GM21360 (cell line): ENCODE measurements at regions not wholly inside any gene's neighbourhood (a gene's known extent, or its start where the extent isn't known, plus 50 kb on each side); places are given as distances from the start of the nearest gene placed in this dataset.

Source experiments
- ATAC-seq: cut with Tn5 transposase; IDR thresholded peaks from one replicate; pipeline ENCODE4 v1.9.1; 2021; ENCODE audit warnings: mild to moderate bottlenecking, moderate library complexity; ENCODE audit not compliant: unreplicated experiment

DNA sequence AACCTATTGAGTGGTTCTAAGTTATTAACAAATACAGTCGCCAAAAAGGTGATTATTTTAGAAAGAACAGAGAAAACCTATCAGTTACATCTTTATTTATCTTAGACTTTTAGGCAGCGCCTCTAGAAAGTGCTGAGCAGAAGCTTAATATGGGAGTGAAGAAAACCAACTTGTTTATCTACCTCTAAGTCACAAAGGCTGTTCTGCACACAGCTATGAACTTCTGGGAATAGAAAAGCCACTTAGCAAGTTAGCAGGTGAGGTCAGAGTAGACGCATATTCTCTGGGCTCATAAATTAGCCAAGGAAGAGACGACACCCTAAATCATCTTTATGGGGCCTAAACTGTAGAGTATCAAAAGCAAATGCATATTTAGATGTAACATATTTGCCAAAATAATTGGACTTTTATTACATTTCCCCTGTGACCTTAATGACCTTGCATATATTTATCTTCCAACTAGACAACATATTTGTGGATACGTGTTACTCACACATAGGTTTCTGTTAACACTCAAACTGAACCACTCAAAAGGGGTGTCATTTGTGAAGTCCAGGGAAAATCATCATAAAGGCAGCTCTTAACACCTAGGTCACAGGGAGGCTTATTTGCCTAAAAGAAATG lies 267.1 kb downstream of the ADGB start:
- ATAC-seq: no peak

DNA sequence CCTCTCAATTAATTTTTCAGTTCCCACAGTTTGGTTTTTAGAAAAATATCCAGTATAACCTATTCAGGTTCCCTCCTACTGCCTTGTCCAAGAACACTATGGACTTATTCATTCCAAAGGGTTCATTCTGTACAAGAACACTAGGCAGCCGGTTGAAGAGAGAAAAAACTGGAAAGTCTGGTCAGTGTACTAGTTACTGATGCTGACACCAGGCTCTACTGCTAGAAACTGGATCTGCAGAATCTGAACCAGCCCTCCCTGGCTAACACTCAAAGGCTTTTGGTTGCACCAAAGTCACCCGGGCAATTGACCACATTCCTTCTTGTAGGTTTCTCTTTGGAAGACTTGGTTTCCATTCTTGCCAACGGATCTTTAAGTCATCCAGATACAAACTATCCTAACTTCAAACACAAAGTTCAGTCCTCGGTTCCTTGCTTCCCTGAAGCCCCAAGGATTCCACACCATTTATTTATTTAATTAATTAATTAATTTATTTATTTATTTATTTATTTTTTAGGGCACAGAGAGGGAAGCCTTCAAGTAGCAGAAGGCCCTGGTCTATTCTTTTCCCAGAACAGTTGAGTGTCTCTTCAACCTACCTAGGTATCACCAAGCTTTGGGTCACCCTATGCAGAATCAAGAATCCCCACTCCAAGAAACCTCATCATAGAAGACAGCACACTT lies 268.1 kb downstream of the ADGB start:
- no peak for ATAC-seq

- ATAC-seq: no peak
Measured at GRCh38 chr6:146868671-146869209, 270.0 kb downstream of the ADGB start.

- ATAC-seq: peak; percentile 73
Measured at GRCh38 chr6:146870760-146871159, 272.0 kb downstream of the ADGB start.

GRCh38 chr6:146871611-146872425 lies 273.0 kb downstream of the ADGB start:
- ATAC-seq: no peak

- no peak for ATAC-seq
Measured at GRCh38 chr6:146872426-146872785, 273.6 kb downstream of the ADGB start.

- no peak for ATAC-seq
Measured at GRCh38 chr6:146874278-146875018, 275.7 kb downstream of the ADGB start.

DNA sequence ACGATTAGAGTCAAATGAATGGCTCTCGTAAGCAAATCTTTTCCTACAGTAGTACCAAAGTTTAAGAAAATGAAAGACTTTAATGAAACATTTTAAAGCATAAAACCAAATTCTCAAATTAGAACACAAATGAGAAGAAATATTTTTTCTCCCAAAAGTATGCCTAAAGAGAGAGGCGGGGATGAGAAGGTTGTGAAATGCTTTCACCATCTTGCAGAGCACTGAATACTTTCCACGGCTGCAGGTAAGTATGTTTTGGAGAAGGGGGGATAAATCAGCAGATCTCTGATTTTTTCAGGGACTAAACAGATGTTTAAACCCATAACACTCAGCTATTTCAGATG lies 277.1 kb downstream of the ADGB start:
- no peak for ATAC-seq

GRCh38 chr6:146876271-146877151 lies 277.7 kb downstream of the ADGB start:
- no peak for ATAC-seq

GRCh38 chr6:146878168-146878951 lies 279.6 kb downstream of the ADGB start:
- ATAC-seq: no peak

GRCh38 chr6:146878952-146879340 lies 280.2 kb downstream of the ADGB start:
- ATAC-seq: no peak

DNA sequence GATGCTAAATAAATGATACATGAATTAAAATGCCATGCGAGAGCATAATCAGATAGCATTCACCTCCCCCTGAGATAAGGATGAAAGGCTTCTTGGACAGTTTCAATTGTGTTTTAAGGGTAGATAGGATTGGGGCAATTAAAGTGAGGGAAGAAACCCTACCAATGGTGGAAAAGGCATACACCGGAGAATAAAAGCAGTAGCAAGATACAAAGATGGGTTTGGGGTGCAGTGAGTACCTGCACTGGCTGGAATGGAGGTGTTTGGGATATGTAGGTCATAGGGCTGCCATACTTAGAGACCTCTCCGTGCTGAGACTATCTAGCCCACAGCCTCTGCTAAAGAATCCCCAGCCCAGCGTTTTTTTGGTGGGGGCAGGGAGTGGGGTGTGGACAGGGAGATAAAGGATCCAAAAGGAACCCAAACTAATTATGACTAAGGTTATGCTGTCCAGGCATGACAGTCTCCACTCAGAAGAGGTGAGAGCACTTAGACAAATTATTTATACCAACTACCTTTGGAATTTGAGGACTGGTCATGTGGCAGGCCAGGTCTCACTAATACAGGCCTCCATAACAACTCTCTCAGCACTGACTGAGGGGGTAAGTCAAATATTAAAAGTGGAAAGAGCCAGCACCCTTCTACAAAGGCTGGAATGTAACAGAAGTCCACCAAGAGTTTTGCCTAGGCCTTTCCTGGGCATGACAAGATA lies 280.8 kb downstream of the ADGB start:
- no peak for ATAC-seq

DNA sequence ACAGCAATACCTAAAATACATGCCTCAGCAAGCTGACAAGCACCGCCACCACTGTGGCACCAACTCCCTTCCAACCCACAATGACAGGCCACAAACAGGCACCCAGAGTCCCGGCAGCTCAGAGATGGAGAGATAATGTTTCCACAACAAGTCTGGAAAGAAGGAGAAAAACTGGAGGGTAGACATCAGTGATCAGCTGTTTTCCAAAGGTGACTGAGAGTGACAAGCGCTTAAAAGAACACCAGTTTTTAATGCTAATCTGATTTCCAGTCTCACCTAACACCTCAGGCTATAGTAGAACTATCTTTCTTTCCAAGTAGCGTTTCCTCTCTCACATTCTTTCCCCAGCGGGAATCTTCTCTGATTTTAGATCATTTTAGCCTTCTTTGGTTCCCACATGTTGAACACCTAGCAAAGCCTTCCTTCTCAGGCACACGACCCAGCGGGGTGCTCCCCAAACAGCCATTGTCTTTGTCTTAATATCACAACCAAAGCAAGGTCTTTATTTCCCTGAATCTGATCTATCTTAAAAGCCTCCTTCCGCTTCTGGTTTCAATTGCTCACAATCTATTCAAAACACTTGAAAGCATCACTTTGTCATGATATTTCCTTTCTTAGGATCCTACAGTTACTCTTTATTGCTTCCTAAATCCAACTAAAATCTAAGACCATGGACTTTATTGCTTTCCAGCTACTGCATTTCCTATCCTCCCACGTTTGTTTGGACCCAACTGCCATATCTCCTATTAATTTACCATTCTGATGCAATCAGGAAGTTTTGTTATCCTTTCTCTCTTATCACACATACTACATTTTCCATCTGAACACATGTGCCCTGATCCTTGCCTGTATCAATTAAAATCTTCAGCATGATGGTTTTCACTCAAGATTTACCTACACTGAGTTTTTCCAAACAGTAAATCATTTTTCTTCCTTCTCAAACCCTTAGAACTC lies 282.7 kb downstream of the ADGB start:
- ATAC-seq: no peak

DNA sequence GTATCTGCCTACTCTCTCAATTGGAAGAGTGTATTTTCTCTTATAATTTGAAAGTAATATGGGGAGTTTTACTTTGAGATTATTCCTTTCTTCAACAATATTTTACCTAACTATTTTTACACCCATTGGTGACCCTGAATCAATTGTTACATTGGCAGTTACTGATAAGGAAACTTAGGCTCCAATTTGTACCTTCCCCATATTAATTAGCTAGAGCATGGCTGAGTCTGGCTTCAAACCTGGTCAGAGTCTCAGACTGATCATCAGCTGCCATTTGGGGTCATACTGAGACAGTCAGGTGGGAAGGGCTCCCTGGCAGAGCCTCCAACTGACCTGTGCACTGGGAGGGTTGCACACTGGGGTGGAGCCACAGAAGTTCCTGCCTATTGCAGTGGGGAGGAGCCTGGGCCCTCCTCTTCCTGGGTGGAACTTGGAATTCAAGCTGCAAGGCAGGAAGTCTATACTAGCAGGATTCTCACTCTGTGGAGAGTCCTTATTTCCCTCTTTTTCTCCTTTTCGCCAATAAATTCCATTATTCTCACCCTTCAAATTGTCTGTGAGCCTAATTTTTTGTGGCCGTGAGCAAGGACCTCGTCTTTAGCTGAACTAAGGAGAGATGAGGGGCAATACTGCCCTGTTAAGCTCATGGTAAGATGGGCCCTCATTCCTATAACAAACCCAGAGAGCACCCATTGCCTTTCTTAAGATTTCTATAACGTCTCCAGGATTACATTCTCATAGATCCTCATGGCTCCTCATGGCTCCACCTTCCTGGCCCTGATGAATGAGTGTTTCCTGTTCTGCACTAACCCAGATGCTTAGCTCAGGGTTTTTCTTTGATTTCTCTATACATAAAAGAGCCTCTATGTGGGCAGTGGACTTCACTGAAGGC lies 285.1 kb downstream of the ADGB start:
- ATAC-seq: no peak

GRCh38 chr6:146884728-146885127 lies 286.0 kb downstream of the ADGB start:
- ATAC-seq: no peak

GRCh38 chr6:146885708-146886457 lies 287.1 kb downstream of the ADGB start:
- no peak for ATAC-seq
